Amniotic stem cell (primary cell): ENCODE measurements at regions not wholly inside any gene's neighbourhood (a gene's known extent, or its start where the extent isn't known, plus 50 kb on each side); places are given as distances from the start of the nearest gene placed in this dataset.

ENCODE experiments used
- DNase-seq: peaks from one replicate; lab custom pipeline; 2025; lab: John Stamatoyannopoulos, UW

DNA sequence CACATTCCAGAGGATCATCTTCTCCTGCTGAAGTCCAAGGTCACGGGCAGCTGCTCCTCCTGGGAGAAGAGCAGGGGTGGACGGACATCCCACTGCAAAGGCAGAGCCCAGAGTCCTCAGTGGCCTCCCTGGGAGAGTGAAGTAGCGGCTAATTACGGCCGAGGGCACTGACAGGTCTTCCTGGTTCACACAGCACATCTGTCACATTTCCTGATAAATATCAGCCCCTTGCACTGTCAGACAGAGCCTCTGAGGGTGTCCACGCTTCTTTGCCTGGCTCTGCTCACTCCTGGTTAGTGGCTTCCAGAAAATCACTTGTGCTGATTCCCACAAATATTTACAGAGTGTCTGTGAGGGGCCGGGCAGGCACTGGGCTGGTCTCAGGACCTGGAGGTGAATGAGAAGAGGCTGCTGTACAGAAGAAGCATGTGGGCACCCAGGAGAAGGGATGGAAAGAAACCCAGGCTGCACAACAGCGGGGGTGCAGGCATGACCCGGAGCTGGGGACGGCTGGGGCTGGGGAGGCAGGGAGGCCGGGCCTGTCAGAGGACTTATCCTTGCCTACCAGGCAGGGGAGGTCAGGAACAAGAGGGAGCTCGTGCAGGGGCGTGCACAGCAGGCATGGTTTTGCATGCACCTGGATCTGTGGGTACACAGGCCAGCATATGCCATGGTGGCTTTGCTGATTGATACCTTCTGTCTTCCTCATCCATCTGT, 258.2 kb upstream of the TNRC6C start:
- no peak for DNase-seq

DNA sequence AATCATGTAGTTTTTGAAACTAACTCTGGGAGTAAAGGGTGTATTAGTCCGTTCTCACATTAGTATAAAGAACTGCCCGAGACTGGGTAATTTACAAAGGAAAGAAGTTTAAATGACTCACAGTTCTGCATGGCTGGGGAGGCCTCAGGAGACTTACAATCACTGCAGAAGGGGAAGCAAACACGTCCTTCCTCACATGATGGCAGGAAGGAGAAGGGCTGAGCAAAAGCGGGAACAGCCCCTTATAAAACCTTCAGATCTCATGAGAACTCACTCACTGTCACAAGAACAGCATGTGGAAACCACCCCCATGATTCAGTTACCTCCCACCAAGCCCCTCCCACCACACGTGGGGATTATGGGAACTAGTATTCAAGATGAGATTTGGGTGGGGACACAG, 256.5 kb upstream of the TNRC6C start:
- DNase-seq = no peak

- DNase-seq = no peak
Observed at GRCh38 chr17:77704048-77704815, 254.3 kb upstream of the TNRC6C start.

- DNase-seq = no peak
Observed at GRCh38 chr17:77706938-77707337, 251.6 kb upstream of the TNRC6C start.

GRCh38 chr17:77707546-77707945, 251.0 kb upstream of the TNRC6C start:
- no peak for DNase-seq

- no peak for DNase-seq
Observed at GRCh38 chr17:77708049-77708448, 250.5 kb upstream of the TNRC6C start.

- no peak for DNase-seq
Observed at GRCh38 chr17:77708936-77709335, 249.6 kb upstream of the TNRC6C start.

DNA sequence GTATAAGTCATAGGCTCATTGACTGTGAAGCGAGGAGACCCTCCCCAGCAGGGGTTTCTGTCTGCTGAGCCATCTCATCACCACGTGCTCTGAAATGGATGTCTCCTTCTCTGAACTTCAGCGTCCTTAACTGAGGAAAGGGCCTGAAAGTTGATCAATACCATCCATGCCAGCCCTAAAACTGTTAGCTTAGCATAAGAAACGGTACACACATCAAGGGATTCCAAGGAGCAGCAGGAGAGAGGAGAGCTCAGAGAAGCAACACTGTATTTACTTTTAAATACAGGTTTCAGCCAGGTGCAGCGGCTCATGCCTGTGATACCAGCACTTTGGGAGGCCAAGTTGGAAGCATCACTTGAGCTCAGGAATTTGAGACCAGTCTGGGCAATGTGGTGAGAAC, 248.9 kb upstream of the TNRC6C start:
- DNase-seq = no peak

GRCh38 chr17:77712578-77712977, 245.9 kb upstream of the TNRC6C start:
- no peak for DNase-seq

- no peak for DNase-seq
Observed at GRCh38 chr17:77716289-77716926, 242.1 kb upstream of the TNRC6C start.

- DNase-seq = no peak
Observed at GRCh38 chr17:77717941-77718668, 240.4 kb upstream of the TNRC6C start.

DNA sequence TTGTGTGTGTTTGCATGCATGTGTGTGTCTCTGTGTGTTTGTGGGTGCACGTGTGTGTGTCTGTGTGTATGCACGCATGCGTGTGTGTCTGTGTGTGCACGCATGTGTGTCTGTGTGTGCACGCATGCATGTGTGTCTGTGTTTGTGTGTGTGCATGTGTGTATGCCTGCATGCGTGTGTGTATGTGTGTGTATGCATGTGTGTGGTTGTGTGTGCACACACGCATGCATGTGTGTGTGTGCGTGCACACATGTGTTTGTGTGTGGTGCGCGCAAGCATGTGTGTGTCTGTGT, 239.9 kb upstream of the TNRC6C start:
- no peak for DNase-seq

GRCh38 chr17:77719806-77720205, 238.7 kb upstream of the TNRC6C start:
- no peak for DNase-seq

DNA sequence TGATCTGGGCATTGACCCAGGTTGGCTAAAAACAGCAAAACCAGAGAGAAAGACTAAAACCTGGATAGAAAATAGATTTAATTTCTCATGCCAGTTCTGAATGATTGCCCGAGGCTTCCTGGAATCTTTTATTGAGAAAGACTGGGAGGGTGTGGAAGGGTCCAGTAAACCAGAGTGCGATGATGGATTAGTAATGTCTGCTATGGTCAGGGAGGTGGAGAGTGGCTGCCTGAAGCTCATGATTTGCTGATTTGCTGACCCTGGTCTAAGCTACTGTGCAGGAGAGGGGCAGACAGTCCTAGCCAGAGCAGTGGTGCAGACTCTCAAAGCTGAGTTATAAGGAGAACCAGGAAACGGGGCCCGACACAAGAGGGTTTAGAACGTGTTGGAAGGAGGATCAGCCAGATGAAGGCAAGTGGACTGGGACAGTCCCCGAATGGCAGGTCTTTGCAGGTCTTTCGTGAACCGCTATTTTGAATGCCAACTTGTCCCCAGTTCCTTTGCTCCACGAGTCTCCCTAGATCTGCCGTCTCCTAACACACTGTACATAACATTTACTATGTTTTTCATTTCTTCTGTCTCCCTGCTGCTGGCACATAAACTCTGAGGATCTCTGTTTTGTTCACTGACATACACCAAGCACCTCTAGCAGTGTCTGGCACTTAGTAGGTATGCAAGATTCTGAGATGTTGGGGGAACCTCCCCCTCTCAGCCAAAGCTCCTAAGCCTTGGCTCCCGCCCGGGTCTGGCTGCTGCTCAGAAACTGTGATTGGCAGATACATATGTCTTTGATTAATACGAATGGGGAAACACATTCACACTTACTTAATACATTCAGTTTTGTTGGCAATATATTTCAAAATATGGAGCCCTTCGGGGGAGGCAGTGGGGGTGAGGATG, 237.3 kb upstream of the TNRC6C start:
- DNase-seq = no peak

GRCh38 chr17:77721846-77722160, 236.7 kb upstream of the TNRC6C start:
- DNase-seq = no peak

GRCh38 chr17:77722366-77722765, 236.1 kb upstream of the TNRC6C start:
- DNase-seq = no peak

DNA sequence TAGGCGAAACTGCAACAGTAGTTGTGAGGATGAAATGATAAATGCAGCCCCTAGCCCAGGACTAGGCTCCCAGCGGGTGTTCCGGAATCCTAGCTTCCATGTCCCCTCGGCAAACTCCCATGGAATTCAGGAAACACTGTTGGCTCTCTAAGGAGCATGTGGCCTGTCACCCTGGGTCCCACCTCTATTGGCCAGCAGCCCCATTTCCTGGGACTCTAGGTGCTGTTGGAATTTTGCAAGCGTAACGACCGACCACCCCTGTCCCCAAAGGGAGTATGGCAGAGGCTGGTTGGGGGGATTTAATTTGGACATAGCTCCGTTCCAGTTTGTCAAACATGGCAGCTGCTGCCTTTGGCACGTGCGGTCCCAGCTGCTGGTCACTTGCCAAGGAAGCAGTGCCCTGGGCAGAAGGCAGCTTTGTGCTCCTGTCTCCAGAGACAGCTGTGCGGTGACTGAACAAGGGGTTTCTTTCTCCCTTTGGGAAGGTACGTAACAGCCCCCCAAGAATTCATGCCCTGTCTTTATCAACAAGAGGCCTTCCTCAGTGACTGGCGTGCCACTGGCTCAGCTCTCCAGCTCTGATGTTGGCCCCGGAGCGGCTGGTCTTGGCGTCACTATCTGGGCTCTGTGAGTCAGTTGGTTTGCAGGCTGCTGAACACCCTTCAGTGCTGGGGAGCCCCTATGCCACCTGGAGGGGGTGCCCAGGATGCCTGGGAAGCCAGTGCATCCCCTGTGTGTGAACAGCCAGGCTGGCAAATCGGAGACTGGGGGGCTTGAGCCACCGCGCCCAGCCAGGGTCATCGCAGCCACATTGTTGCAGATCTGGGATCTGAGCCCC, 235.2 kb upstream of the TNRC6C start:
- DNase-seq = no peak

- DNase-seq = no peak
Observed at GRCh38 chr17:77723909-77724875, 234.3 kb upstream of the TNRC6C start.

GRCh38 chr17:77724876-77725615, 233.5 kb upstream of the TNRC6C start:
- no peak for DNase-seq
